WERI-Rb-1 (cell line): ENCODE measurements at regions not wholly inside any gene's neighbourhood (a gene's known extent, or its start where the extent isn't known, plus 50 kb on each side); places are given as distances from the start of the nearest gene placed in this dataset.

ENCODE experiments used
- DNase-seq: peaks from one replicate; pipeline ENCODE4 v3.0.0-alpha.2; 2020
- H3K27ac ChIP-seq: fragments of 250-450 bp; sonication (Bioruptor Pico); 2 replicates; pipeline ENCODE4 v1.5.1; 2020; ENCODE audit warnings: mild to moderate bottlenecking, moderate library complexity
- H3K27me3 ChIP-seq: fragments of 250-450 bp; sonication (Bioruptor Pico); 2 replicates; pipeline ENCODE4 v1.5.1; 2021; ENCODE audit warnings: mild to moderate bottlenecking, low read depth, moderate library complexity; ENCODE audit not compliant: insufficient read depth, severe bottlenecking
- H3K36me3 ChIP-seq: fragments of 250-450 bp; sonication (Bioruptor Pico); 2 replicates; pipeline ENCODE4 v1.5.1; 2020; ENCODE audit warnings: mild to moderate bottlenecking, moderate library complexity
- H3K4me3 ChIP-seq: 2 replicates; pipeline ENCODE4 v1.5.1; 2011; ENCODE audit warnings: low read depth, mild to moderate bottlenecking, control low read depth, low read length
- H3K9me3 ChIP-seq: fragments of 250-450 bp; sonication (Bioruptor Pico); 2 replicates; pipeline ENCODE4 v1.5.1; 2021; ENCODE audit warnings: mild to moderate bottlenecking, moderate library complexity; ENCODE audit not compliant: severe bottlenecking
- TF ChIP-seq, protein P1 (sequence below): IDR thresholded peaks from 2 replicates; pipeline ENCODE4 v1.5.1; 2011; ENCODE audit warnings: low read depth, mild to moderate bottlenecking, control low read depth, inconsistent platforms, low read length

GRCh38 chr10:126732868-126733267 lies 62.4 kb upstream of the C10orf90 start:
- TF ChIP-seq, protein P1, sequence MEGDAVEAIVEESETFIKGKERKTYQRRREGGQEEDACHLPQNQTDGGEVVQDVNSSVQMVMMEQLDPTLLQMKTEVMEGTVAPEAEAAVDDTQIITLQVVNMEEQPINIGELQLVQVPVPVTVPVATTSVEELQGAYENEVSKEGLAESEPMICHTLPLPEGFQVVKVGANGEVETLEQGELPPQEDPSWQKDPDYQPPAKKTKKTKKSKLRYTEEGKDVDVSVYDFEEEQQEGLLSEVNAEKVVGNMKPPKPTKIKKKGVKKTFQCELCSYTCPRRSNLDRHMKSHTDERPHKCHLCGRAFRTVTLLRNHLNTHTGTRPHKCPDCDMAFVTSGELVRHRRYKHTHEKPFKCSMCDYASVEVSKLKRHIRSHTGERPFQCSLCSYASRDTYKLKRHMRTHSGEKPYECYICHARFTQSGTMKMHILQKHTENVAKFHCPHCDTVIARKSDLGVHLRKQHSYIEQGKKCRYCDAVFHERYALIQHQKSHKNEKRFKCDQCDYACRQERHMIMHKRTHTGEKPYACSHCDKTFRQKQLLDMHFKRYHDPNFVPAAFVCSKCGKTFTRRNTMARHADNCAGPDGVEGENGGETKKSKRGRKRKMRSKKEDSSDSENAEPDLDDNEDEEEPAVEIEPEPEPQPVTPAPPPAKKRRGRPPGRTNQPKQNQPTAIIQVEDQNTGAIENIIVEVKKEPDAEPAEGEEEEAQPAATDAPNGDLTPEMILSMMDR, result no peak
- no peak for DNase-seq
- no peak overlapping the region for H3K27ac ChIP-seq
- no peaks in the 10 kb centered on the region for H3K36me3 ChIP-seq
- no peak overlapping the region for H3K4me3 ChIP-seq
- H3K9me3 ChIP-seq, result no peaks in the 10 kb centered on the region
- H3K27me3 ChIP-seq, result no peaks in the 10 kb centered on the region

DNA sequence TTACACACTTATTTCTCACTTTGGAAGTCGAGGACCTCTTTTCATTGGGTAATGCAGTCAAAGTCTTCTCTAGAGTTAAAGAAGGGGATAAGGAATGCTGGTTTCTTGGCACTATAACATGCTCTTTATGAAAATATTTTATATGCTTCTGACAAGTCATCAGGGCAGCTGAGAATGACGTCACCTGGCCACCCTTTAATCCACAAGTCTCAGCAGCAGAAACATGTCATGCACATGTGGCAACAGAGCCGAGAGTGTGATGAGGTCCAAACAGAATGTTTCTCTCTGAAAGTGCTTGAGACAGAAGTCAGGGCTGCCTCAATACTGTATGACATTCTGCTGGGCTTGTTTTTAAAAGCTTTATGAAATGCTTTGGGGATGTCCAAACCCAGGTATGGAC lies 63.5 kb upstream of the C10orf90 start:
- Histone ChIP-seq H3K27ac (no peak overlapping the region), H3K36me3 (no peaks in the 10 kb centered on the region), H3K27me3 (no peaks in the 10 kb centered on the region), H3K4me3 (no peak overlapping the region), H3K9me3 (no peaks in the 10 kb centered on the region)
- TF ChIP-seq, protein P1, result no peak
- DNase-seq, result no peak

DNA sequence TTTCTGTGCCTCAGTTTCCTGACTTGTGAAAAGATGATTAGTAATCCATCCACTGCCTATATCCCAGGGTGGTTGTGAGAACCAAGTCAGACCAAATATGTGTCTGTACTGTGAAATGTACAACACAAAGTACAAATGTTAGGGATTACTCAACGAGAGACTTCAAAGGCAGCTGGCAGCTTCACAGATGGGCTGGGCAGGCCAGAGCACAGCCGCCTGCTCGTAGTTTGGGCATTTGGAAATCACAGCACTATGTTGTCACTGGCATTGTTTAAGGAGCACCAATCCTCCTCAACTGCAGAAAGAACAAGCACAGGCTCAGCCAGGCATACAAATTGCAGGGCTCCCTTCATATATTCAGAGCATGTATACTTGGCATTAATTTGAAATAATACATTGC lies 64.5 kb upstream of the C10orf90 start:
- Histone ChIP-seq H3K27me3 (no peaks in the 10 kb centered on the region), H3K27ac (no peak overlapping the region), H3K9me3 (no peaks in the 10 kb centered on the region), H3K4me3 (no peak overlapping the region), H3K36me3 (no peaks in the 10 kb centered on the region)
- DNase-seq, result no peak
- TF ChIP-seq, protein P1, result no peak

DNA sequence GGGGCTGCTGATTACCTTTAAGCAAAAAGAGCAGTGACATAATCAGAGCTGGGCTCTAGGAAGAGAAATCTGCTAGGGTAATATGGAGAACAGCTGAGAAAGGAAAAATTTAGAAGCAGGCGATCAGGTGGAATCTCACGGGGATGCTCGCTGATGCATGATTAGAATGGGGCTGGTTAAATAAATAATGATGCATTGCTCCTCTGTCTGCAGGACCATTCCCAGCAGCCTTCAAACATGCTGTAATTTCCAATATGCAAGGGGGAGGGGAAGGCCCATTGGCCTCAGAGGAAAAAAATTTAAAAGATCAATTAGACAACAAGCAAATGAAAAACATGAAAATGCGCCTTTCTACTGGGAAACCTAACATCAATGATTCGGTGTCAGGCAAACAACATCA lies 65.6 kb upstream of the C10orf90 start:
- no peaks in the 10 kb centered on the region for H3K9me3 ChIP-seq
- no peak overlapping the region for H3K4me3 ChIP-seq
- H3K27me3 ChIP-seq, result no peaks in the 10 kb centered on the region
- no peak overlapping the region for H3K27ac ChIP-seq
- TF ChIP-seq, protein P1, result no peak
- no peak for DNase-seq
- no peaks in the 10 kb centered on the region for H3K36me3 ChIP-seq

DNA sequence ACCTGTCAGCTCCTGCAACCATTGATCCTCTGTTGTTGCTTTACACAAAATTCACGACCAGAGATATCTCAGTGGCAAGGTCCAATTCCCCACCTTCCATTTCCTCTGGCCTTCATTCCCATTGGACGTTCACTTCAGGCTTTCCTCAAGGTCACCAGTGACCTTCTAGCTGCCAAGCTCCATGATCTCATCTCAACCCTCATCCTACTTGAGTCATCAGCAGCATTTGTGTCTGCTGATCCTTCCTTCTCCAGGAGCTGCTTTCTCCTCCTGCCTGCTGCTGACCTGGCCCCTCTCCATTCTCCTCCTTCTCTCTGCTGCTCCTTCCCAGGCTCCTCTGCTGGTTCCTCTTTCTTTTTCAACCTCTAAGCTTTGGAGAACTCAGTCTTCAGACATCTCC lies 66.2 kb upstream of the C10orf90 start:
- H3K27me3 ChIP-seq, result no peaks in the 10 kb centered on the region
- no peaks in the 10 kb centered on the region for H3K9me3 ChIP-seq
- no peaks in the 10 kb centered on the region for H3K36me3 ChIP-seq
- H3K4me3 ChIP-seq, result no peak overlapping the region
- DNase-seq, result no peak
- TF ChIP-seq, protein P1, result no peak
- no peak overlapping the region for H3K27ac ChIP-seq

- H3K27me3 ChIP-seq, result peaks cover 3% of the 10 kb centered on the region
- TF ChIP-seq, protein P1, result no peak
- no peaks in the 10 kb centered on the region for H3K36me3 ChIP-seq
- no peak overlapping the region for H3K27ac ChIP-seq
- H3K4me3 ChIP-seq, result no peak overlapping the region
- H3K9me3 ChIP-seq, result no peaks in the 10 kb centered on the region
- peak; percentile 57 for DNase-seq
Measured at GRCh38 chr10:126738001-126738400, 67.5 kb upstream of the C10orf90 start.
